Psoas muscle (tissue), 7 donors: ENCODE measurements at regions not wholly inside any gene's neighbourhood (a gene's known extent, or its start where the extent isn't known, plus 50 kb on each side); places are given as distances from the start of the nearest gene placed in this dataset.
A peak's percentile ranks its signal among the peaks of the same experiment; 100 is the strongest.

Source experiments
- ATAC-seq, 4 donors: fragments of 200-7000 bp; cut with Tn5 transposase; one replicate each; pipeline ENCODE4 v1.9.1; 2020; ENCODE audit warnings: moderate library complexity in 3 of 4, mild to moderate bottlenecking in 2 of 4
- DNase-seq, 2 donors: peaks; one replicate each; pipeline ENCODE4 v3.0.0-alpha.2; 2020
- H3K27ac ChIP-seq: fragments of 200-600 bp; one replicate; pipeline ENCODE4 v1.8.0; 2022
- H3K27me3 ChIP-seq, 3 donors: fragments of 200-600 bp in 1 of 3; one replicate each; pipeline versions ENCODE4 v1.6.1 to v1.8.0; 2013 to 2022; ENCODE audit warnings: low read length in 2 of 3, mild to moderate bottlenecking in 2 of 3, moderate library complexity in 1 of 3; ENCODE audit not compliant: insufficient read depth in 3 of 3
- H3K36me3 ChIP-seq, 2 donors: fragments of 200-600 bp in 1 of 2; one replicate each; pipeline versions ENCODE4 v1.6.1 to v1.8.0; 2013 to 2022; ENCODE audit warnings: low read depth in 1 of 2, mild to moderate bottlenecking in 1 of 2, moderate library complexity in 1 of 2; ENCODE audit not compliant: insufficient read depth in 1 of 2
- H3K4me1 ChIP-seq: fragments of 200-600 bp; one replicate; pipeline ENCODE4 v1.8.0; 2022
- H3K4me3 ChIP-seq: fragments of 200-600 bp; one replicate; pipeline ENCODE4 v1.8.0; 2022; ENCODE audit warnings: mild to moderate bottlenecking
- H3K9me3 ChIP-seq: fragments of 200-600 bp; one replicate; pipeline ENCODE4 v1.8.0; 2022
- CTCF ChIP-seq: fragments of 200-600 bp; IDR thresholded peaks from one replicate; pipeline ENCODE4 v1.8.0; 2022; ENCODE audit warnings: antibody characterized with exemption
- WGBS, 3 donors: extraction: QIAGEN DNeasy Blood & Tissue Kit; methylation state at CpG; one replicate each; pipeline versions ENCODE4 v1.1.6 to v1.1.7; 2013; 5-methylcytosine and 5-hydroxymethylcytosine counted together
- intact Hi-C, 2 donors: fragments of 100-400 bp; cut with DNase I; formaldehyde crosslinking; loops; one replicate each; pipeline versions ENCODE4 v1.11.0 to v1.14.2; 2022
- donor health status: healthy with polysubstance abuse.
- donor health status: DM: no; HTN: no; CAD: no; lungs with moderate emphysema.
- donor health status: Bipolar disorder and iron deficiency.
- donor health status: healthy.
- donor health status: DM: yes; HTN: yes; CAD: no.
- donor health status: DM: no; HTN: no; CAD: no.
- donor health status: DM: yes; HTN: yes; CAD: no.

GRCh38 chr6:56746767-56747504, 104.2 kb upstream of the DST start:
- intact Hi-C loops, result loop anchor here in 1 of 2 donors (5.0 kb wide), 1 partner anchor 35 kb away; no protein-coding TSS in a partner anchor

GRCh38 chr6:56745971-56746370, 103.3 kb upstream of the DST start:
- H3K27ac ChIP-seq, result peak overlapping the region; percentile 53

More at GRCh38 chr6:56746767-56747504, 104.2 kb upstream of the DST start:
- peak in 2 of 4 donors; percentile 48 to 56 for ATAC-seq
- peak overlapping the region; percentile 53 for H3K27ac ChIP-seq
- H3K36me3 ChIP-seq, result no peaks in the 10 kb centered on the region
- no peak for DNase-seq
- H3K4me3 ChIP-seq, result no peak overlapping the region
- peaks cover 77% of the 10 kb centered on the region for H3K4me1 ChIP-seq
- no peaks in the 10 kb centered on the region for H3K27me3 ChIP-seq
- no peaks in the 10 kb centered on the region for H3K9me3 ChIP-seq
- no peak for TF ChIP-seq CTCF
- 81 to 93% (median 88%) methylated on average over 4 of the region's 4 CpGs for WGBS, 3 donors

GRCh38 chr6:56745081-56745480, 102.4 kb upstream of the DST start:
- intact Hi-C loops, result loop anchor here in 1 of 2 donors (5.0 kb wide), 1 partner anchor 33 kb away; no protein-coding TSS in a partner anchor
- DNase-seq (no peak), ATAC-seq (no peak)
- no peaks in the 10 kb centered on the region for H3K27me3 ChIP-seq
- H3K4me1 ChIP-seq, result peaks cover 80% of the 10 kb centered on the region
- 90% methylated on average over 2 of the region's 2 CpGs for WGBS, 3 donors
- no peak for TF ChIP-seq CTCF
- H3K9me3 ChIP-seq, result no peaks in the 10 kb centered on the region
- no peak overlapping the region for H3K27ac ChIP-seq
- no peak overlapping the region for H3K4me3 ChIP-seq
- H3K36me3 ChIP-seq, result no peaks in the 10 kb centered on the region

More at GRCh38 chr6:56745971-56746370, 103.3 kb upstream of the DST start:
- intact Hi-C loops, result loop anchor here in 1 of 2 donors (5.0 kb wide), 1 partner anchor 34 kb away; no protein-coding TSS in a partner anchor
- no peak overlapping the region for H3K4me3 ChIP-seq
- ATAC-seq (no peak), DNase-seq (no peak)
- TF ChIP-seq CTCF, result no peak
- 59 to 77% (median 75%) methylated on average over 2 of the region's 2 CpGs for WGBS, 3 donors
- no peaks in the 10 kb centered on the region for H3K36me3 ChIP-seq
- H3K9me3 ChIP-seq, result no peaks in the 10 kb centered on the region
- H3K27me3 ChIP-seq, result no peaks in the 10 kb centered on the region
- peaks cover 78% of the 10 kb centered on the region for H3K4me1 ChIP-seq

- Histone ChIP-seq H3K4me3 (no peak overlapping the region), H3K4me1 (peaks cover 80% of the 10 kb centered on the region), H3K9me3 (no peaks in the 10 kb centered on the region), H3K27ac (no peak overlapping the region), H3K36me3 (no peaks in the 10 kb centered on the region), H3K27me3 (no peaks in the 10 kb centered on the region)
- WGBS, 3 donors, result 52 to 74% (median 56%) methylated on average over 3 of the region's 3 CpGs
- no peak for TF ChIP-seq CTCF
- intact Hi-C loops, result no loop called here
- DNase-seq (no peak), ATAC-seq (no peak)
These were observed 101.8 kb upstream of the DST start for GRCh38 chr6:56744528-56744927.
